GM21526 (cell line): ENCODE measurements at regions not wholly inside any gene's neighbourhood (a gene's known extent, or its start where the extent isn't known, plus 50 kb on each side); places are given as distances from the start of the nearest gene placed in this dataset.

Experiments
- ATAC-seq: cut with Tn5 transposase; IDR thresholded peaks from one replicate; pipeline ENCODE4 v1.9.1; 2021; ENCODE audit warnings: moderate library complexity; ENCODE audit not compliant: unreplicated experiment, low FRiP score

- ATAC-seq, result no peak
Measured at GRCh38 chr13:34881494-34881893, 60.6 kb upstream of the NBEA start.

GRCh38 chr13:34883396-34883795 is 58.7 kb upstream of the NBEA start:
- ATAC-seq, result no peak

GRCh38 chr13:34884366-34884765 is 57.7 kb upstream of the NBEA start:
- no peak for ATAC-seq

GRCh38 chr13:34886121-34886875 is 55.8 kb upstream of the NBEA start:
- ATAC-seq, result no peak

GRCh38 chr13:34886987-34887386 is 55.1 kb upstream of the NBEA start:
- ATAC-seq, result no peak
